Skeletal muscle tissue (tissue), 3 donors: ENCODE measurements at regions not wholly inside any gene's neighbourhood (a gene's known extent, or its start where the extent isn't known, plus 50 kb on each side); places are given as distances from the start of the nearest gene placed in this dataset.

Experiments used
- H3K27ac ChIP-seq: one replicate; pipeline ENCODE4 v1.7.0; 2013; ENCODE audit warnings: mild to moderate bottlenecking, low read depth, low read length, inconsistent platforms
- H3K27me3 ChIP-seq, 3 donors: one replicate each; pipeline ENCODE4 v1.7.0; 2013; ENCODE audit warnings: low read length in 3 of 3; ENCODE audit not compliant: control insufficient read depth in 3 of 3, insufficient read depth in 3 of 3
- H3K36me3 ChIP-seq, 3 donors: one replicate each; pipeline ENCODE4 v1.7.0; 2013; ENCODE audit warnings: low read length in 3 of 3; ENCODE audit not compliant: control insufficient read depth in 3 of 3, insufficient read depth in 3 of 3
- H3K4me1 ChIP-seq, 3 donors: one replicate each; pipeline ENCODE4 v1.7.0; 2013; ENCODE audit warnings: low read length in 3 of 3, mild to moderate bottlenecking in 3 of 3; ENCODE audit not compliant: control insufficient read depth in 3 of 3, insufficient read depth in 3 of 3
- H3K4me3 ChIP-seq, 3 donors: one replicate each; pipeline ENCODE4 v1.7.0; 2013; ENCODE audit warnings: low read length in 3 of 3
- H3K9ac ChIP-seq, 3 donors: one replicate each; pipeline ENCODE4 v1.7.0; 2013; ENCODE audit warnings: low read length in 3 of 3, mild to moderate bottlenecking in 3 of 3, moderate library complexity in 2 of 3, low read depth in 1 of 3
- H3K9me3 ChIP-seq, 3 donors: one replicate each; pipeline ENCODE4 v1.7.0; 2013; ENCODE audit warnings: low read length in 3 of 3; ENCODE audit not compliant: control insufficient read depth in 3 of 3
- donor health status: Osteomylitis.

- Histone ChIP-seq H3K27me3 (no peaks in the 10 kb centered on the region), H3K27ac (no peak overlapping the region), H3K9me3 (peaks cover 0 to 5% (median 2%) of the 10 kb centered on the region in 3 donors), H3K9ac (no peak overlapping the region), H3K4me1 (no peaks in the 10 kb centered on the region), H3K36me3 (no peaks in the 10 kb centered on the region), H3K4me3 (no peak overlapping the region)
Measured at GRCh38 chr7:68015122-68015977, 1018.7 kb downstream of the TYW1 start.

GRCh38 chr7:68015978-68016532 is 1019.4 kb downstream of the TYW1 start:
- Histone ChIP-seq H3K4me3 (no peak overlapping the region), H3K36me3 (no peaks in the 10 kb centered on the region), H3K9me3 (peaks cover 0 to 5% (median 2%) of the 10 kb centered on the region in 3 donors), H3K9ac (no peak overlapping the region), H3K4me1 (no peaks in the 10 kb centered on the region), H3K27ac (no peak overlapping the region), H3K27me3 (no peaks in the 10 kb centered on the region)

- Histone ChIP-seq H3K4me1 (no peaks in the 10 kb centered on the region), H3K36me3 (no peaks in the 10 kb centered on the region), H3K9me3 (no peaks in the 10 kb centered on the region), H3K27me3 (no peaks in the 10 kb centered on the region), H3K4me3 (no peak overlapping the region), H3K9ac (no peak overlapping the region), H3K27ac (no peak overlapping the region)
Measured at GRCh38 chr7:68020102-68020501, 1023.5 kb downstream of the TYW1 start.

GRCh38 chr7:68025369-68025768 is 1028.7 kb downstream of the TYW1 start:
- no peaks in the 10 kb centered on the region for H3K27me3 ChIP-seq
- no peaks in the 10 kb centered on the region for H3K36me3 ChIP-seq
- H3K27ac ChIP-seq = no peak overlapping the region
- peaks cover 0 to 8% (median 3%) of the 10 kb centered on the region in 3 donors for H3K9me3 ChIP-seq
- no peaks in the 10 kb centered on the region for H3K4me1 ChIP-seq
- H3K4me3 ChIP-seq = no peak overlapping the region
- H3K9ac ChIP-seq = no peak overlapping the region

GRCh38 chr7:68030530-68030929 is 1033.9 kb downstream of the TYW1 start:
- H3K36me3 ChIP-seq = no peaks in the 10 kb centered on the region
- no peak overlapping the region for H3K27ac ChIP-seq
- peaks cover 0 to 8% (median 5%) of the 10 kb centered on the region in 3 donors for H3K9me3 ChIP-seq
- no peaks in the 10 kb centered on the region for H3K4me1 ChIP-seq
- H3K27me3 ChIP-seq = no peaks in the 10 kb centered on the region
- no peak overlapping the region for H3K9ac ChIP-seq
- no peak overlapping the region for H3K4me3 ChIP-seq

- Histone ChIP-seq H3K4me1 (no peaks in the 10 kb centered on the region), H3K36me3 (no peaks in the 10 kb centered on the region), H3K9ac (no peak overlapping the region)
Measured at GRCh38 chr7:68031180-68031943, 1034.7 kb downstream of the TYW1 start.

GRCh38 chr7:68038621-68039314 is 1042.1 kb downstream of the TYW1 start:
- Histone ChIP-seq H3K36me3 (no peaks in the 10 kb centered on the region), H3K4me1 (no peaks in the 10 kb centered on the region), H3K9ac (no peak overlapping the region), H3K4me3 (no peak overlapping the region), H3K27ac (no peak overlapping the region), H3K27me3 (no peaks in the 10 kb centered on the region), H3K9me3 (peaks cover 0 to 2% (median 0%) of the 10 kb centered on the region in 3 donors)

More at GRCh38 chr7:68031180-68031943, 1034.7 kb downstream of the TYW1 start:
- Histone ChIP-seq H3K27ac (no peak overlapping the region), H3K9me3 (peaks cover 0 to 8% (median 5%) of the 10 kb centered on the region in 3 donors), H3K27me3 (no peaks in the 10 kb centered on the region), H3K4me3 (no peak overlapping the region)

- H3K9ac ChIP-seq = no peak overlapping the region
Measured at GRCh38 chr7:68041554-68041953, 1044.9 kb downstream of the TYW1 start.

GRCh38 chr7:68043546-68043945 is 1046.9 kb downstream of the TYW1 start:
- Histone ChIP-seq H3K36me3 (no peaks in the 10 kb centered on the region), H3K27ac (no peak overlapping the region), H3K4me3 (no peak overlapping the region), H3K9ac (no peak overlapping the region), H3K9me3 (no peaks in the 10 kb centered on the region), H3K27me3 (no peaks in the 10 kb centered on the region), H3K4me1 (no peaks in the 10 kb centered on the region)

More at GRCh38 chr7:68041554-68041953, 1044.9 kb downstream of the TYW1 start:
- Histone ChIP-seq H3K27ac (no peak overlapping the region), H3K4me3 (no peak overlapping the region), H3K4me1 (no peaks in the 10 kb centered on the region), H3K9me3 (no peaks in the 10 kb centered on the region), H3K27me3 (no peaks in the 10 kb centered on the region), H3K36me3 (no peaks in the 10 kb centered on the region)
